GM20000 (cell line): ENCODE measurements at regions not wholly inside any gene's neighbourhood (a gene's known extent, or its start where the extent isn't known, plus 50 kb on each side); places are given as distances from the start of the nearest gene placed in this dataset.

Source experiments
- DNase-seq: peaks from one replicate; pipeline ENCODE4 v3.0.0; 2012; ENCODE audit warnings: low spot score
- CTCF ChIP-seq: IDR thresholded peaks from 2 replicates; pipeline ENCODE4 v1.5.1; 2012; ENCODE audit warnings: mild to moderate bottlenecking, control low read depth; ENCODE audit errors: extremely low read depth, missing control alignments

GRCh38 chr9:120091206-120091605, 488.8 kb downstream of the CDK5RAP2 start:
- DNase-seq: no peak
- no peak for TF ChIP-seq CTCF

- DNase-seq: no peak
- no peak for TF ChIP-seq CTCF
Observed at GRCh38 chr9:120080849-120081248, 499.1 kb downstream of the CDK5RAP2 start.

- no peak for TF ChIP-seq CTCF
- DNase-seq: no peak
Observed at GRCh38 chr9:120078112-120078511, 501.9 kb downstream of the CDK5RAP2 start.

- no peak for TF ChIP-seq CTCF
- DNase-seq: no peak
Observed at GRCh38 chr9:120071760-120072159, 508.2 kb downstream of the CDK5RAP2 start.

DNA sequence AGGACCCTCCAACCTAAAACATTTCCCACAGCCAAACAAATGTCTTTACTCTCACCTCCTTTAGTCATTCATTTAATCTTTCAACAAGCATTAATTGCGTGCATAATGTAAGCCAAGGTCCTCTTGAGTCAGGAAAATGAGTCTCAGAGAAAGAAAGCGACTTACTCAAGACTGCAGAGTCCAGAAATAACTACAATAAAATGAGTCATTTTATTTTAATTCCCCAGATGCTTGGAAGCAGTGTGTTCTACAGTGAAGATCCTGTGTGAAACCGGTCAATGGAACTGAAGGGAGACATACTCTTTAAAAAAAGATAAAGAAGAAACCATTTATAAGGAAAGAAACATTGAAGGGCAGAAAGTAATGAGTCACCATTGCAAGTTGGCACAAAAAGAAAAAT, 513.7 kb downstream of the CDK5RAP2 start:
- no peak for TF ChIP-seq CTCF
- no peak for DNase-seq

DNA sequence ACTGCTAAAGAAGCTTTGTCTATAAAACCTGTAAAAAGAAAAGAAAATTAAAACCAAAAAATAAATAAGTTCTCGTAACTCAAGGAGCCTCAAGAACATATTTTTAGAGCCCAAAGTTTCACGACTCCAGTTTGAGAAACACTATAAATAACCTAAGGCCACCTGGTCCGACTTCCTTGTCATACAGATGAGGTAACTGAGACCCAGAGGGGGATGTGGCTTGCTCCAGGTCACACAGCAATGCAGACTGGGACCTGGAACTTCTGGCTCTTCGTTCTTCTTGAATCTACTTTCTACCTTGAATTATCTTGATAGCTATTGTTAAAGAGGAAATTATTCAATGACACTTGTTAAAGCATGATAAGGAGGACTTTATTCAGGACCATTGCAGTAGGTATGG, 514.8 kb downstream of the CDK5RAP2 start:
- DNase-seq: no peak
- TF ChIP-seq CTCF: no peak

- no peak for DNase-seq
- TF ChIP-seq CTCF: no peak
Observed at GRCh38 chr9:120045011-120045410, 535.0 kb downstream of the CDK5RAP2 start.
